SJCRH30 (cell line): ENCODE measurements at regions not wholly inside any gene's neighbourhood (a gene's known extent, or its start where the extent isn't known, plus 50 kb on each side); places are given as distances from the start of the nearest gene placed in this dataset.

Source experiments
- DNase-seq, 2 experiments: peaks; one replicate each; pipeline ENCODE4 v3.0.0-alpha.2; 2015 to 2020
- H3K27ac ChIP-seq: fragments of 250-450 bp; sonication (Bioruptor Pico); 2 replicates; pipeline ENCODE4 v1.5.1; 2020; ENCODE audit warnings: mild to moderate bottlenecking, moderate library complexity
- H3K27me3 ChIP-seq: fragments of 250-450 bp; sonication (Bioruptor Pico); 2 replicates; pipeline ENCODE4 v1.5.1; 2020; ENCODE audit warnings: mild to moderate bottlenecking, moderate library complexity
- H3K36me3 ChIP-seq: fragments of 250-450 bp; sonication (Bioruptor Pico); 2 replicates; pipeline ENCODE4 v1.5.1; 2020; ENCODE audit warnings: mild to moderate bottlenecking, moderate library complexity
- H3K4me1 ChIP-seq: fragments of 250-450 bp; sonication (Bioruptor Pico); 2 replicates; pipeline ENCODE4 v1.5.1; 2020; ENCODE audit warnings: mild to moderate bottlenecking, moderate library complexity
- H3K4me3 ChIP-seq: fragments of 250-450 bp; sonication (Bioruptor Pico); 2 replicates; pipeline ENCODE4 v1.5.1; 2020; ENCODE audit warnings: mild to moderate bottlenecking, moderate library complexity
- H3K9me3 ChIP-seq: fragments of 250-450 bp; sonication (Bioruptor Pico); replicated peaks from 2 replicates; pipeline ENCODE4 v1.5.1; 2020; ENCODE audit warnings: mild to moderate bottlenecking, moderate library complexity

DNA sequence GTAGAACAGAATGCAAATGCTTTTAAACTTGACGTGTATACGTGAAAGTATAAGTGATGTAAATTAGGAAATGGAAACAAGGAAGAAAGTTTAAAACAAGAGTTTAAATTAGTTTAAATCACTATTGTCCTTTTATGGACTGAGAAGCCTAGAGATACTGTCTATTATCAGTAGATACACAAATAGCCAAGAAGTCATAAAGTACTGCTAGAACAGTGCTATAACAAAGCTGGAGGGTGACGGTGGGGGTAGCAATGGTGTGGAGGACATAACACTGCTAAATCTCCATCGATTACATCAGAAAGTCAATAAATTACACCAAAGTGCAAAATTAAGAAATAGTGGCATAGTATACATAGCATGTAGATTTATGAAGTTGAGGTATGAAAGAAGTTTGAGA, 50.1 kb upstream of the CAV2 start:
- Histone ChIP-seq H3K27me3 (no peaks in the 10 kb centered on the region), H3K4me1 (no peaks in the 10 kb centered on the region; the same call in 1 of the 2 replicates), H3K27ac (no peak overlapping the region), H3K9me3 (no peaks in the 10 kb centered on the region), H3K4me3 (no peak overlapping the region), H3K36me3 (no peaks in the 10 kb centered on the region)
- no peak for DNase-seq
